OCI-LY3 (cell line): ENCODE measurements at regions not wholly inside any gene's neighbourhood (a gene's known extent, or its start where the extent isn't known, plus 50 kb on each side); places are given as distances from the start of the nearest gene placed in this dataset.
"Not testable (repeated sequence)": the region's sequence is repeated elsewhere in the genome, so short reads cannot be mapped to it uniquely, and the experiment has no call there.

ENCODE experiments used
- H2AFZ ChIP-seq: fragments of 200-600, 300-600 bp; shearing (Covaris generic); 2 replicates; pipeline ENCODE4 v1.6.0; 2014; ENCODE audit warnings: antibody characterized with exemption, low read depth, low read length
- H3K27ac ChIP-seq: fragments of 200-600, 300-600 bp; sonication (generic); 2 replicates; pipeline ENCODE4 v1.5.1; 2014; ENCODE audit warnings: mild to moderate bottlenecking, low read length, moderate library complexity, mixed read lengths
- H3K27me3 ChIP-seq: fragments of 200-600, 300-600 bp; sonication (generic); 2 replicates; pipeline ENCODE4 v1.6.1; 2014; ENCODE audit warnings: low read depth, low read length, mixed read lengths
- H3K36me3 ChIP-seq: fragments of 200-600, 300-600 bp; sonication (generic); replicated peaks from 2 replicates; pipeline ENCODE3; 2014; ENCODE audit warnings: low read depth, low read length, mixed read lengths
- H3K4me1 ChIP-seq: fragments of 300-600, 200-600 bp; sonication (generic); 2 replicates; pipeline ENCODE4 v1.6.1; 2014; ENCODE audit warnings: low read length, mixed read lengths
- H3K4me2 ChIP-seq: fragments of 200-600, 300-600 bp; sonication (generic); 2 replicates; pipeline ENCODE4 v1.6.1; 2014; ENCODE audit warnings: low read length, mixed read lengths
- H3K4me3 ChIP-seq: fragments of 300-600, 200-600 bp; sonication (generic); 2 replicates; pipeline ENCODE4 v1.5.1; 2014; ENCODE audit warnings: antibody characterized with exemption, mild to moderate bottlenecking, low read length, moderate library complexity
- H3K79me2 ChIP-seq: fragments of 300-600, 200-600 bp; shearing (Covaris generic); 2 replicates; pipeline ENCODE4 v1.6.1; 2014; ENCODE audit warnings: mild to moderate bottlenecking, low read length, mixed read lengths
- H3K9ac ChIP-seq: fragments of 300-600, 200-600 bp; shearing (Covaris generic); 2 replicates; pipeline ENCODE4 v1.6.0; 2014; ENCODE audit warnings: mild to moderate bottlenecking, low read length, moderate library complexity
- H3K9me3 ChIP-seq: fragments of 200-600, 300-600 bp; shearing (Covaris generic); 2 replicates; pipeline ENCODE4 v1.6.1; 2014; ENCODE audit warnings: low read length, mixed read lengths; ENCODE audit not compliant: insufficient read depth
- H4K20me1 ChIP-seq: fragments of 200-600, 300-600 bp; sonication (generic); 2 replicates; pipeline ENCODE4 v1.6.1; 2016; ENCODE audit warnings: low read length, mixed read lengths; ENCODE audit not compliant: insufficient read depth
- CTCF ChIP-seq: fragments of 200-600, 300-600 bp; sonication (generic); IDR thresholded peaks from 2 replicates; pipeline ENCODE4 v1.5.1; 2014; ENCODE audit warnings: antibody characterized with exemption, low read length, low read depth
- EZH2phosphoT487 ChIP-seq: fragments of 200-600 bp; shearing (Covaris generic); IDR thresholded peaks from 2 replicates; pipeline ENCODE4 v1.6.1; 2018; ENCODE audit warnings: antibody characterized with exemption, mixed run types, low read depth

GRCh38 chr9:126070058-126070655 is 256.5 kb upstream of the MVB12B start:
- Histone ChIP-seq H3K27me3 (0 out of 2 replicates have a peak, but pooled peaks cover 7% of the 10 kb centered on the region), H3K27ac (no peak overlapping the region), H3K9me3 (no peaks in the 10 kb centered on the region), H2AFZ (no peak overlapping the region), H3K4me3 (no peak overlapping the region), H3K9ac (no peak overlapping the region), H3K4me1 (no peaks in the 10 kb centered on the region), H4K20me1 (no peaks in the 10 kb centered on the region), H3K4me2 (no peak overlapping the region), H3K79me2 (no peaks in the 10 kb centered on the region), H3K36me3 (no peaks in the 10 kb centered on the region)
- no peak for TF ChIP-seq EZH2phosphoT487

GRCh38 chr9:126071076-126071750 is 255.4 kb upstream of the MVB12B start:
- Histone ChIP-seq H3K4me3 (no peak overlapping the region), H3K9ac (no peak overlapping the region), H3K27ac (no peak overlapping the region), H4K20me1 (no peaks in the 10 kb centered on the region), H3K9me3 (no peaks in the 10 kb centered on the region), H3K4me1 (no peaks in the 10 kb centered on the region), H2AFZ (no peak overlapping the region), H3K27me3 (0 out of 2 replicates have a peak, but pooled peaks cover 7% of the 10 kb centered on the region), H3K79me2 (no peaks in the 10 kb centered on the region), H3K4me2 (no peak overlapping the region), H3K36me3 (no peaks in the 10 kb centered on the region)
- no peak for TF ChIP-seq CTCF
- no peak for TF ChIP-seq EZH2phosphoT487

- not testable (repeated sequence) for H2AFZ ChIP-seq, H3K9me3 ChIP-seq, H4K20me1 ChIP-seq, H3K36me3 ChIP-seq, H3K4me1 ChIP-seq, H3K9ac ChIP-seq, H3K27me3 ChIP-seq, H3K27ac ChIP-seq, H3K4me2 ChIP-seq, H3K79me2 ChIP-seq, H3K4me3 ChIP-seq
Observed at GRCh38 chr9:126077656-126078055, 249.0 kb upstream of the MVB12B start.

GRCh38 chr9:126080641-126081040 is 246.0 kb upstream of the MVB12B start:
- Histone ChIP-seq H3K79me2 (no peaks in the 10 kb centered on the region), H3K9ac (no peak overlapping the region), H3K27me3 (peaks cover 8% of the 10 kb centered on the region; the same call in 1 of the 2 replicates), H3K36me3 (no peaks in the 10 kb centered on the region), H2AFZ (no peak overlapping the region), H3K9me3 (no peaks in the 10 kb centered on the region), H3K4me1 (no peaks in the 10 kb centered on the region), H3K27ac (no peak overlapping the region), H3K4me2 (no peak overlapping the region), H3K4me3 (no peak overlapping the region), H4K20me1 (peaks cover 4% of the 10 kb centered on the region; the same call in 1 of the 2 replicates)
- TF ChIP-seq EZH2phosphoT487 (no peak), CTCF (no peak)

GRCh38 chr9:126081746-126082145 is 244.9 kb upstream of the MVB12B start:
- H3K4me1 ChIP-seq: no peaks in the 10 kb centered on the region
- no peak overlapping the region for H2AFZ ChIP-seq
- no peak overlapping the region for H3K9ac ChIP-seq
- no peaks in the 10 kb centered on the region for H3K79me2 ChIP-seq
- no peak overlapping the region for H3K4me2 ChIP-seq
- no peak for TF ChIP-seq CTCF
- TF ChIP-seq EZH2phosphoT487: no peak
- peaks cover 4% of the 10 kb centered on the region; the same call in 1 of the 2 replicates for H4K20me1 ChIP-seq
- no peaks in the 10 kb centered on the region for H3K36me3 ChIP-seq
- no peak overlapping the region for H3K4me3 ChIP-seq
- H3K9me3 ChIP-seq: no peaks in the 10 kb centered on the region
- H3K27me3 ChIP-seq: peaks cover 8% of the 10 kb centered on the region; the same call in 1 of the 2 replicates
- no peak overlapping the region for H3K27ac ChIP-seq
